Natural killer cell (primary cell): ENCODE measurements at regions not wholly inside any gene's neighbourhood (a gene's known extent, or its start where the extent isn't known, plus 50 kb on each side); places are given as distances from the start of the nearest gene placed in this dataset.

Experiments
- ATAC-seq, 3 donors: fragments of 150-1000 bp in 2 of 3; fragments of 200-7000 bp in 1 of 3; cut with Tn5 transposase; 1 replicate in 1 of 3; 2 replicates in 2 of 3; pipeline ENCODE4 v1.10.0; 2021; ENCODE audit warnings: mild to moderate bottlenecking in 2 of 3, moderate library complexity in 2 of 3
- DNase-seq, 2 donors: peaks; one replicate each; pipeline versions ENCODE4 v3.0.0 to v3.0.0-alpha.2; 2013 to 2021; ENCODE audit warnings: mixed read lengths in 1 of 2
- H3K27ac ChIP-seq: one replicate; pipeline ENCODE4 v1.5.1; 2013; ENCODE audit warnings: mild to moderate bottlenecking, low read length
- H3K27me3 ChIP-seq: one replicate; pipeline ENCODE4 v1.6.1; 2013; ENCODE audit warnings: low read length; ENCODE audit not compliant: control insufficient read depth, insufficient read depth
- H3K36me3 ChIP-seq: one replicate; pipeline ENCODE4 v1.6.1; 2013; ENCODE audit warnings: low read length; ENCODE audit not compliant: control insufficient read depth, insufficient read depth
- H3K4me1 ChIP-seq: one replicate; pipeline ENCODE4 v1.6.1; 2013; ENCODE audit warnings: low read length; ENCODE audit not compliant: control insufficient read depth, insufficient read depth
- H3K4me3 ChIP-seq: one replicate; pipeline ENCODE4 v1.5.1; 2013; ENCODE audit warnings: low read length
- H3K9me3 ChIP-seq: one replicate; pipeline ENCODE4 v1.6.1; 2013; ENCODE audit warnings: low read length; ENCODE audit not compliant: control insufficient read depth, insufficient read depth
- H3K27ac Mint-ChIP-seq, 2 donors: one replicate each; pipeline ENCODE4 v1.8.0; 2022; ENCODE audit warnings: mild to moderate bottlenecking in 2 of 2, mixed read lengths in 2 of 2, moderate library complexity in 1 of 2
- H3K27me3 Mint-ChIP-seq, 2 donors: one replicate each; pipeline ENCODE4 v1.8.0; 2022; ENCODE audit warnings: low read depth in 2 of 2, mixed read lengths in 2 of 2
- H3K36me3 Mint-ChIP-seq: one replicate; pipeline ENCODE4 v1.8.0; 2022; ENCODE audit warnings: mixed read lengths
- H3K4me1 Mint-ChIP-seq, 2 donors: one replicate each; pipeline ENCODE4 v1.8.0; 2022; ENCODE audit warnings: mixed read lengths in 2 of 2
- H3K4me3 Mint-ChIP-seq: one replicate; pipeline ENCODE4 v1.8.0; 2022; ENCODE audit warnings: mild to moderate bottlenecking, moderate library complexity, mixed read lengths
- H3K9me3 Mint-ChIP-seq, 2 donors: one replicate each; pipeline ENCODE4 v1.8.0; 2022; ENCODE audit warnings: mixed read lengths in 2 of 2
- WGBS: methylation state at CpG from one replicate; pipeline ENCODE4 v1.1.7; 2013; ENCODE audit warnings: missing lambda C conversion rate; ENCODE audit not compliant: insufficient coverage; 5-methylcytosine and 5-hydroxymethylcytosine counted together
- intact Hi-C: fragments of 100-400 bp; cut with micrococcal nuclease; formaldehyde crosslinking; loops from one replicate; pipeline ENCODE4 v1.14.2; 2022
- TF ChIP-seq, protein P1 (sequence below): fragments of 200-600 bp; IDR thresholded peaks from one replicate; pipeline ENCODE4 v1.8.0; 2022; ENCODE audit warnings: antibody characterized with exemption

- Histone ChIP-seq H3K27ac (no peak overlapping the region), H3K4me3 (no peak overlapping the region), H3K4me1 (peaks cover 21% of the 10 kb centered on the region), H3K27me3 (no peaks in the 10 kb centered on the region), H3K36me3 (no peaks in the 10 kb centered on the region), H3K9me3 (no peaks in the 10 kb centered on the region)
- Mint-ChIP-seq H3K4me3 (no peak overlapping the region), H3K9me3 (no peaks in the 10 kb centered on the region), H3K4me1 (peaks cover 19 to 32% of the 10 kb centered on the region in 2 donors), H3K27ac (peak overlapping the region in 1 of 2 donors; percentile 19), H3K36me3 (no peaks in the 10 kb centered on the region), H3K27me3 (peaks cover 0 to 7% of the 10 kb centered on the region in 2 donors)
- intact Hi-C loops, result no loop called here
- DNase-seq, result peak in 1 of 2 donors; percentile 52
- peak; percentile 58 to 83 (median 80) for ATAC-seq
- TF ChIP-seq, protein P1, sequence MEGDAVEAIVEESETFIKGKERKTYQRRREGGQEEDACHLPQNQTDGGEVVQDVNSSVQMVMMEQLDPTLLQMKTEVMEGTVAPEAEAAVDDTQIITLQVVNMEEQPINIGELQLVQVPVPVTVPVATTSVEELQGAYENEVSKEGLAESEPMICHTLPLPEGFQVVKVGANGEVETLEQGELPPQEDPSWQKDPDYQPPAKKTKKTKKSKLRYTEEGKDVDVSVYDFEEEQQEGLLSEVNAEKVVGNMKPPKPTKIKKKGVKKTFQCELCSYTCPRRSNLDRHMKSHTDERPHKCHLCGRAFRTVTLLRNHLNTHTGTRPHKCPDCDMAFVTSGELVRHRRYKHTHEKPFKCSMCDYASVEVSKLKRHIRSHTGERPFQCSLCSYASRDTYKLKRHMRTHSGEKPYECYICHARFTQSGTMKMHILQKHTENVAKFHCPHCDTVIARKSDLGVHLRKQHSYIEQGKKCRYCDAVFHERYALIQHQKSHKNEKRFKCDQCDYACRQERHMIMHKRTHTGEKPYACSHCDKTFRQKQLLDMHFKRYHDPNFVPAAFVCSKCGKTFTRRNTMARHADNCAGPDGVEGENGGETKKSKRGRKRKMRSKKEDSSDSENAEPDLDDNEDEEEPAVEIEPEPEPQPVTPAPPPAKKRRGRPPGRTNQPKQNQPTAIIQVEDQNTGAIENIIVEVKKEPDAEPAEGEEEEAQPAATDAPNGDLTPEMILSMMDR, result no peak
- WGBS, result 41% methylated on average over 6 of the region's 6 CpGs
These were observed 423.3 kb downstream of the LPIN1 start for GRCh38 chr2:12169721-12170120.

DNA sequence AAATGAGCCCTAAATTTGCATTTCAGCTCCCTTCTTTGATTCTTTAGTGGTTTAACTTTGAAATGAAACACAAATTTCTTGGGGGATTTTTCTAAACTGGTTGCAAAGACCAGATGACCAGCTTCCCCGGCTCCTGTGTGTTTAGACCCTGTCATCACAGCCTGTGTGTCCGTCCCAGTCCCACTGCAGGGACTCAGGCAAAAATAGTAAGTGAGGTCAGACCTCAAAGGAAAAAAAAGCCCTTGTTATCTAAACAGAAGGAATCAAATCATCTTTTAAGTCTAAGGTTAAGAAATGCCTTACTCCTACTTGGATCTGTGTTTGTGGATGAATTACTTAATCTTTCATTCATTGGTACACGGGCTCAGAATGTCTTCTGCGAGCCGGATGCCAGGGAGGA lies 423.7 kb downstream of the LPIN1 start:
- no peaks in the 10 kb centered on the region for H3K36me3 Mint-ChIP-seq
- 62% methylated on average over 5 of the region's 5 CpGs for WGBS

DNA sequence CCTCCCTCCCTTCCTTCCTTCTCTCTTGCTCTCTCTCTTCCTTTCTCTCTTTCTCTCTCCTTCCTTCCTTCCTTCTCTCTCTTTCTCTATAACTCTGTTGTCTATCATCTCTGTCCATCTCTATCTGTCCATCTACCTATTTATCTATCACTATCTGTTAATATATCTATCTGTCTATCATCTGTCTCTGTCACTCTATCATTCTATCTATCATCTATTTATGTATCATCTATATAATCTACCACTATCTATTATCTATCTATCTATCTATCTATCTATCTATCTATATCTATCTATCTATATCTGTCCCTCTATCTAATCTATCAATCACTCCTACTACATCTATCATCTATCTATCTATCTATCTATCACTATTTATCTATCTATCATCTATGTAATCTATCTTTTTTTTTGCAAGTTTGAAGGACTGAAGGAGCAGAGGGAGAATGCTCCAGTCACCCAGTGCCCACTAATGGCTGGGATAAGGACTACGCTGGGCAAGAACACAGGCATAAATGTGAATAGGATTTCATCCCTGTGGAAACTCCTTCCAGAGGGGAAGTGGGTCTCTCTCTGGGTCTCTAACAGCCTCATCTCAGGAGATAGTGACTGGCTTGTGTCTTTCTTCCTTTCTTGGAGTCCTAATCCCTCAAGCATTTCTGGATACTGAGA lies 427.0 kb downstream of the LPIN1 start:
- intact Hi-C loops, result no loop called here
- Histone ChIP-seq H3K27ac (no peak overlapping the region), H3K4me3 (no peak overlapping the region), H3K9me3 (no peaks in the 10 kb centered on the region), H3K27me3 (no peaks in the 10 kb centered on the region), H3K4me1 (peaks cover 36% of the 10 kb centered on the region), H3K36me3 (no peaks in the 10 kb centered on the region)
- no peak overlapping the region for H3K4me3 Mint-ChIP-seq
- no peaks in the 10 kb centered on the region for H3K9me3 Mint-ChIP-seq
- no peak overlapping the region for H3K27ac Mint-ChIP-seq
- no peak for DNase-seq
- H3K27me3 Mint-ChIP-seq, result peaks cover 0 to 12% of the 10 kb centered on the region in 2 donors
- WGBS, result 100% methylated on average over 1 of the region's 1 CpG
- H3K36me3 Mint-ChIP-seq, result no peaks in the 10 kb centered on the region
- TF ChIP-seq, protein P1, result no peak
- ATAC-seq, result no peak
- peaks cover 40 to 51% of the 10 kb centered on the region in 2 donors for H3K4me1 Mint-ChIP-seq

More for the DNA sequence above, 423.7 kb downstream of the LPIN1 start:
- Mint-ChIP-seq H3K4me3 (no peak overlapping the region), H3K9me3 (no peaks in the 10 kb centered on the region), H3K4me1 (peaks cover 19 to 32% of the 10 kb centered on the region in 2 donors), H3K27me3 (peaks cover 0 to 7% of the 10 kb centered on the region in 2 donors), H3K27ac (no peak overlapping the region)
- Histone ChIP-seq H3K27me3 (no peaks in the 10 kb centered on the region), H3K36me3 (no peaks in the 10 kb centered on the region), H3K4me3 (no peak overlapping the region), H3K27ac (no peak overlapping the region), H3K4me1 (peaks cover 21% of the 10 kb centered on the region), H3K9me3 (no peaks in the 10 kb centered on the region)
- DNase-seq (no peak), ATAC-seq (peak in 1 of 3 donors; percentile 13)
- TF ChIP-seq, protein P1, result no peak
- intact Hi-C loops, result no loop called here

GRCh38 chr2:12173943-12174340 lies 427.5 kb downstream of the LPIN1 start:
- intact Hi-C loops, result no loop called here
- DNase-seq (no peak), ATAC-seq (no peak)
- H3K9me3 Mint-ChIP-seq, result no peaks in the 10 kb centered on the region
- Histone ChIP-seq H3K27me3 (no peaks in the 10 kb centered on the region), H3K9me3 (no peaks in the 10 kb centered on the region), H3K4me3 (no peak overlapping the region), H3K27ac (no peak overlapping the region), H3K36me3 (no peaks in the 10 kb centered on the region), H3K4me1 (peaks cover 36% of the 10 kb centered on the region)
- WGBS, result 89% methylated on average over 2 of the region's 2 CpGs
- peaks cover 34 to 51% of the 10 kb centered on the region in 2 donors for H3K4me1 Mint-ChIP-seq
- H3K27me3 Mint-ChIP-seq, result peaks cover 0 to 12% of the 10 kb centered on the region in 2 donors
- H3K4me3 Mint-ChIP-seq, result no peak overlapping the region
- no peak overlapping the region for H3K27ac Mint-ChIP-seq
- H3K36me3 Mint-ChIP-seq, result no peaks in the 10 kb centered on the region
- TF ChIP-seq, protein P1, result no peak
